ENCODE measurements at regions not wholly inside any gene's neighbourhood (a gene's known extent, or its start where the extent isn't known, plus 50 kb on each side); places are given as distances from the start of the nearest gene placed in this dataset.
"Not testable (repeated sequence)": the region's sequence is repeated elsewhere in the genome, so short reads cannot be mapped to it uniquely, and the experiment has no call there.

- 75% methylated on average over 3 of the region's 3 CpGs for WGBS
- Histone ChIP-seq H2BK15ac (ENCODE audit: low read depth, poor library complexity, severe bottlenecking) (no peak overlapping the region), H3K27me3 (ENCODE audit: control insufficient read depth in 1 of 2, insufficient read depth in 1 of 2, low read length in 2 of 2) (no peaks in the 10 kb centered on the region), H3K14ac (ENCODE audit: low read length in 2 of 2) (no peak overlapping the region), H2BK12ac (ENCODE audit: low read length in 2 of 2) (no peak overlapping the region), H3K27ac (ENCODE audit: low read length, poor library complexity, severe bottlenecking) (no peak overlapping the region), H4K8ac (ENCODE audit: low read length) (no peak overlapping the region), H4K91ac (ENCODE audit: low read length) (no peak overlapping the region), H3K4ac (ENCODE audit: low read depth in 1 of 2, low read length in 2 of 2) (no peak overlapping the region), H2AFZ (ENCODE audit: low read depth, low read length) (no peak overlapping the region), H3K4me2 (ENCODE audit: low read length, poor library complexity, severe bottlenecking) (no peak overlapping the region), H3K4me3 (ENCODE audit: insufficient read depth in 1 of 2, low read depth in 1 of 2, low read length in 2 of 2) (no peak overlapping the region), H3K4me1 (ENCODE audit: control insufficient read depth, insufficient read depth, low read depth, low read length) (no peaks in the 10 kb centered on the region), H3K9me3 (ENCODE audit: control insufficient read depth, low read length) (no peaks in the 10 kb centered on the region), H3K23ac (ENCODE audit: low read length in 2 of 2) (no peak overlapping the region), H3K9ac (ENCODE audit: low read length) (no peak overlapping the region), H2AK5ac (ENCODE audit: low read length, severe bottlenecking) (no peak overlapping the region), H2BK120ac (ENCODE audit: low read depth, low read length) (no peak overlapping the region), H2BK5ac (ENCODE audit: low read depth, low read length, poor library complexity, severe bottlenecking) (no peak overlapping the region), H3K36me3 (ENCODE audit: control insufficient read depth in 1 of 2, insufficient read depth in 2 of 2, low read depth in 1 of 2, low read length in 2 of 2) (no peaks in the 10 kb centered on the region), H3K79me1 (replicated peaks; ENCODE audit: low read length, poor library complexity, severe bottlenecking) (no peaks in the 10 kb centered on the region), H3K18ac (ENCODE audit: low read depth in 1 of 2, low read length in 2 of 2) (no peak overlapping the region)
- no peak for DNase-seq
Observed at GRCh38 chr10:7053195-7053594, 357.6 kb downstream of the SFMBT2 start.

GRCh38 chr10:7050024-7050423, 360.8 kb downstream of the SFMBT2 start:
- not testable (repeated sequence) for H3K4ac ChIP-seq (ENCODE audit: low read depth in 1 of 2, low read length in 2 of 2); H2BK5ac ChIP-seq (ENCODE audit: low read depth, low read length, poor library complexity, severe bottlenecking); H3K9me3 ChIP-seq (ENCODE audit: control insufficient read depth, low read length); H3K36me3 ChIP-seq (ENCODE audit: control insufficient read depth in 1 of 2, insufficient read depth in 2 of 2, low read depth in 1 of 2, low read length in 2 of 2); H2BK120ac ChIP-seq (ENCODE audit: low read depth, low read length); H3K4me2 ChIP-seq (ENCODE audit: low read length, poor library complexity, severe bottlenecking); DNase-seq; H3K9ac ChIP-seq (ENCODE audit: low read length); H2AFZ ChIP-seq (ENCODE audit: low read depth, low read length); H3K14ac ChIP-seq (ENCODE audit: low read length in 2 of 2); H4K8ac ChIP-seq (ENCODE audit: low read length); H2BK15ac ChIP-seq (ENCODE audit: low read depth, poor library complexity, severe bottlenecking); H2BK12ac ChIP-seq (ENCODE audit: low read length in 2 of 2); H3K23ac ChIP-seq (ENCODE audit: low read length in 2 of 2); H3K79me1 ChIP-seq (replicated peaks; ENCODE audit: low read length, poor library complexity, severe bottlenecking); H3K18ac ChIP-seq (ENCODE audit: low read depth in 1 of 2, low read length in 2 of 2); H3K27ac ChIP-seq (ENCODE audit: low read length, poor library complexity, severe bottlenecking); H3K4me3 ChIP-seq (ENCODE audit: insufficient read depth in 1 of 2, low read depth in 1 of 2, low read length in 2 of 2); H4K91ac ChIP-seq (ENCODE audit: low read length); H2AK5ac ChIP-seq (ENCODE audit: low read length, severe bottlenecking); H3K4me1 ChIP-seq (ENCODE audit: control insufficient read depth, insufficient read depth, low read depth, low read length); H3K27me3 ChIP-seq (ENCODE audit: control insufficient read depth in 1 of 2, insufficient read depth in 1 of 2, low read length in 2 of 2)
- WGBS: 80% methylated on average over 3 of the region's 3 CpGs

DNA sequence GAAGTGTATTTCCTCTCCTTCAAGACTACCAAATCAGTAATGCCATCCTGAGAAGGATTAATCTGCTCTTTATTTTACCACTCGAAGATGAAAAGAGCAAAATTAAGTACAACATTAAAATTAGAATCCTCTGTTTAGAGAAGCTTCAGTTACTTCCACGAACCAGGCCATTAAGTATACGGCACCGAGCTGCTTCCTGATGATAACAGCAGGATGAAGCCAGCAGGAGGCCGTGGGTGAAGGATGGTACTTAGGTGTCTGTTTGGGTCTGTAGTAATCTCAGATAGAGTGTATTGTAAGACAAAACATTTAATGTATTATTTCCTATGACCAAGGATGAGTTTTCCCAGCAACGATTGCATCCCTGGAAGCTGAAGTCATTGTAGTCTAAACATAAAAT, 362.8 kb downstream of the SFMBT2 start:
- Histone ChIP-seq H3K4me2 (ENCODE audit: low read length, poor library complexity, severe bottlenecking) (no peak overlapping the region), H3K9ac (ENCODE audit: low read length) (no peak overlapping the region), H3K36me3 (ENCODE audit: control insufficient read depth in 1 of 2, insufficient read depth in 2 of 2, low read depth in 1 of 2, low read length in 2 of 2) (no peaks in the 10 kb centered on the region), H2BK120ac (ENCODE audit: low read depth, low read length) (no peak overlapping the region), H3K4me3 (ENCODE audit: insufficient read depth in 1 of 2, low read depth in 1 of 2, low read length in 2 of 2) (no peak overlapping the region), H3K23ac (ENCODE audit: low read length in 2 of 2) (no peak overlapping the region), H4K8ac (ENCODE audit: low read length) (no peak overlapping the region), H3K4me1 (ENCODE audit: control insufficient read depth, insufficient read depth, low read depth, low read length) (no peaks in the 10 kb centered on the region), H3K14ac (ENCODE audit: low read length in 2 of 2) (no peak overlapping the region), H2BK12ac (ENCODE audit: low read length in 2 of 2) (no peak overlapping the region), H2BK15ac (ENCODE audit: low read depth, poor library complexity, severe bottlenecking) (no peak overlapping the region), H2BK5ac (ENCODE audit: low read depth, low read length, poor library complexity, severe bottlenecking) (no peak overlapping the region), H3K4ac (ENCODE audit: low read depth in 1 of 2, low read length in 2 of 2) (no peak overlapping the region), H2AK5ac (ENCODE audit: low read length, severe bottlenecking) (no peak overlapping the region), H3K9me3 (ENCODE audit: control insufficient read depth, low read length) (no peaks in the 10 kb centered on the region), H3K27ac (ENCODE audit: low read length, poor library complexity, severe bottlenecking) (no peak overlapping the region), H3K18ac (ENCODE audit: low read depth in 1 of 2, low read length in 2 of 2) (no peak overlapping the region), H3K79me1 (replicated peaks; ENCODE audit: low read length, poor library complexity, severe bottlenecking) (no peaks in the 10 kb centered on the region), H2AFZ (ENCODE audit: low read depth, low read length) (no peak overlapping the region), H3K27me3 (ENCODE audit: control insufficient read depth in 1 of 2, insufficient read depth in 1 of 2, low read length in 2 of 2) (no peaks in the 10 kb centered on the region), H4K91ac (ENCODE audit: low read length) (no peak overlapping the region)
- no peak for DNase-seq
- WGBS: 77% methylated on average over 6 of the region's 6 CpGs

GRCh38 chr10:7046615-7047014, 364.2 kb downstream of the SFMBT2 start:
- H4K91ac ChIP-seq (ENCODE audit: low read length): no peak overlapping the region
- H3K4me2 ChIP-seq (ENCODE audit: low read length, poor library complexity, severe bottlenecking): no peak overlapping the region
- H2AK5ac ChIP-seq (ENCODE audit: low read length, severe bottlenecking): no peak overlapping the region
- H3K9ac ChIP-seq (ENCODE audit: low read length): no peak overlapping the region
- H3K79me1 ChIP-seq (replicated peaks; ENCODE audit: low read length, poor library complexity, severe bottlenecking): no peaks in the 10 kb centered on the region
- no peak overlapping the region for H4K8ac ChIP-seq (ENCODE audit: low read length)
- no peak overlapping the region for H3K23ac ChIP-seq (ENCODE audit: low read length in 2 of 2)
- H2BK12ac ChIP-seq (ENCODE audit: low read length in 2 of 2): no peak overlapping the region
- no peaks in the 10 kb centered on the region for H3K4me1 ChIP-seq (ENCODE audit: control insufficient read depth, insufficient read depth, low read depth, low read length)
- no peak overlapping the region for H3K4ac ChIP-seq (ENCODE audit: low read depth in 1 of 2, low read length in 2 of 2)
- H3K18ac ChIP-seq (ENCODE audit: low read depth in 1 of 2, low read length in 2 of 2): no peak overlapping the region
- H3K27ac ChIP-seq (ENCODE audit: low read length, poor library complexity, severe bottlenecking): no peak overlapping the region
- no peaks in the 10 kb centered on the region for H3K36me3 ChIP-seq (ENCODE audit: control insufficient read depth in 1 of 2, insufficient read depth in 2 of 2, low read depth in 1 of 2, low read length in 2 of 2)
- H2AFZ ChIP-seq (ENCODE audit: low read depth, low read length): no peak overlapping the region
- no peak overlapping the region for H2BK120ac ChIP-seq (ENCODE audit: low read depth, low read length)
- no peak for DNase-seq
- H2BK5ac ChIP-seq (ENCODE audit: low read depth, low read length, poor library complexity, severe bottlenecking): no peak overlapping the region
- 72% methylated on average over 2 of the region's 2 CpGs for WGBS
- H3K4me3 ChIP-seq (ENCODE audit: insufficient read depth in 1 of 2, low read depth in 1 of 2, low read length in 2 of 2): no peak overlapping the region
- no peak overlapping the region for H2BK15ac ChIP-seq (ENCODE audit: low read depth, poor library complexity, severe bottlenecking)
- H3K9me3 ChIP-seq (ENCODE audit: control insufficient read depth, low read length): no peaks in the 10 kb centered on the region
- no peak overlapping the region for H3K14ac ChIP-seq (ENCODE audit: low read length in 2 of 2)
- no peaks in the 10 kb centered on the region for H3K27me3 ChIP-seq (ENCODE audit: control insufficient read depth in 1 of 2, insufficient read depth in 1 of 2, low read length in 2 of 2)

Data from mesenchymal stem cell (in vitro differentiated cells and primary cell).